ENCODE measurements at regions not wholly inside any gene's neighbourhood (a gene's known extent, or its start where the extent isn't known, plus 50 kb on each side); places are given as distances from the start of the nearest gene placed in this dataset.

GRCh38 chr6:81999270-81999669 lies 246.8 kb upstream of the TENT5A start:
- no peak for TF ChIP-seq CTCF (IDR thresholded peaks at IDR 0.05; ENCODE audit: extremely low read depth, low read depth, low read length)
- Histone ChIP-seq H3K27me3 (ENCODE audit: insufficient read depth, low read length) (no peaks in the 10 kb centered on the region), H2AFZ (ENCODE audit: low read length) (no peak overlapping the region), H3K27ac (ENCODE audit: low read depth, low read length) (peak overlapping the region; percentile 100), H3K4me1 (ENCODE audit: insufficient read depth, low read length) (peaks cover 52% of the 10 kb centered on the region), H3K79me2 (ENCODE audit: insufficient read depth, low read length) (no peaks in the 10 kb centered on the region), H3K9me3 (ENCODE audit: low read depth, low read length) (no peaks in the 10 kb centered on the region), H3K4me2 (ENCODE audit: insufficient read depth, low read length) (no peak overlapping the region), H4K20me1 (ENCODE audit: insufficient read depth, low read length) (no peaks in the 10 kb centered on the region), H3K36me3 (ENCODE audit: insufficient read depth, low read length) (no peaks in the 10 kb centered on the region), H3K4me3 (ENCODE audit: insufficient read depth, low read length) (no peak overlapping the region)
- DNase-seq (ENCODE audit: insufficient read length, low spot score, missing footprints), result peak; percentile 45

- Histone ChIP-seq H3K79me2 (ENCODE audit: insufficient read depth, low read length) (no peaks in the 10 kb centered on the region), H2AFZ (ENCODE audit: low read length) (no peak overlapping the region), H3K36me3 (ENCODE audit: insufficient read depth, low read length) (no peaks in the 10 kb centered on the region), H3K4me2 (ENCODE audit: insufficient read depth, low read length) (peak overlapping the region; percentile 56), H3K27ac (ENCODE audit: low read depth, low read length) (peak overlapping the region; percentile 100), H4K20me1 (ENCODE audit: insufficient read depth, low read length) (no peaks in the 10 kb centered on the region), H3K27me3 (ENCODE audit: insufficient read depth, low read length) (no peaks in the 10 kb centered on the region), H3K9me3 (ENCODE audit: low read depth, low read length) (no peaks in the 10 kb centered on the region), H3K4me1 (ENCODE audit: insufficient read depth, low read length) (peaks cover 52% of the 10 kb centered on the region), H3K4me3 (ENCODE audit: insufficient read depth, low read length) (no peak overlapping the region)
- DNase-seq (ENCODE audit: insufficient read length, low spot score, missing footprints), result peak; percentile 3
- TF ChIP-seq CTCF (IDR thresholded peaks at IDR 0.05; ENCODE audit: extremely low read depth, low read depth, low read length), result no peak
Observed at GRCh38 chr6:81998432-81998831, 246.0 kb upstream of the TENT5A start.

GRCh38 chr6:81997090-81997926 lies 244.8 kb upstream of the TENT5A start:
- Histone ChIP-seq H3K27ac (ENCODE audit: low read depth, low read length) (peak overlapping the region; percentile 100), H4K20me1 (ENCODE audit: insufficient read depth, low read length) (no peaks in the 10 kb centered on the region), H2AFZ (ENCODE audit: low read length) (no peak overlapping the region), H3K4me2 (ENCODE audit: insufficient read depth, low read length) (peak overlapping the region; percentile 56), H3K36me3 (ENCODE audit: insufficient read depth, low read length) (no peaks in the 10 kb centered on the region), H3K9me3 (ENCODE audit: low read depth, low read length) (no peaks in the 10 kb centered on the region), H3K4me3 (ENCODE audit: insufficient read depth, low read length) (peak overlapping the region; percentile 17), H3K27me3 (ENCODE audit: insufficient read depth, low read length) (no peaks in the 10 kb centered on the region), H3K79me2 (ENCODE audit: insufficient read depth, low read length) (no peaks in the 10 kb centered on the region), H3K4me1 (ENCODE audit: insufficient read depth, low read length) (peaks cover 52% of the 10 kb centered on the region)
- TF ChIP-seq CTCF (IDR thresholded peaks at IDR 0.05; ENCODE audit: extremely low read depth, low read depth, low read length), result no peak
- DNase-seq (ENCODE audit: insufficient read length, low spot score, missing footprints), result no peak

GRCh38 chr6:81996414-81996813 lies 243.9 kb upstream of the TENT5A start:
- peaks cover 52% of the 10 kb centered on the region for H3K4me1 ChIP-seq (ENCODE audit: insufficient read depth, low read length)
- H2AFZ ChIP-seq (ENCODE audit: low read length), result no peak overlapping the region
- no peaks in the 10 kb centered on the region for H4K20me1 ChIP-seq (ENCODE audit: insufficient read depth, low read length)

More at GRCh38 chr6:81996414-81996813, 243.9 kb upstream of the TENT5A start:
- Histone ChIP-seq H3K4me3 (ENCODE audit: insufficient read depth, low read length) (no peak overlapping the region), H3K79me2 (ENCODE audit: insufficient read depth, low read length) (no peaks in the 10 kb centered on the region), H3K9me3 (ENCODE audit: low read depth, low read length) (no peaks in the 10 kb centered on the region), H3K27ac (ENCODE audit: low read depth, low read length) (peak overlapping the region; percentile 100), H3K27me3 (ENCODE audit: insufficient read depth, low read length) (no peaks in the 10 kb centered on the region), H3K36me3 (ENCODE audit: insufficient read depth, low read length) (no peaks in the 10 kb centered on the region), H3K4me2 (ENCODE audit: insufficient read depth, low read length) (peak overlapping the region; percentile 56)
- no peak for TF ChIP-seq CTCF (IDR thresholded peaks at IDR 0.05; ENCODE audit: extremely low read depth, low read depth, low read length)
- no peak for DNase-seq (ENCODE audit: insufficient read length, low spot score, missing footprints)

All from osteoblast (primary cell).